ENCODE measurements at regions not wholly inside any gene's neighbourhood (a gene's known extent, or its start where the extent isn't known, plus 50 kb on each side); places are given as distances from the start of the nearest gene placed in this dataset.

- no peak for TF ChIP-seq TAF1 (IDR thresholded peaks at IDR 0.05; ENCODE audit: low read depth)
- no peak for TF ChIP-seq FOXM1 (IDR thresholded peaks at IDR 0.05; ENCODE audit: borderline replicate concordance, low read depth)
- no peak for TF ChIP-seq CEBPB (IDR thresholded peaks at IDR 0.05)
- TF ChIP-seq MAX (IDR thresholded peaks at IDR 0.05), result no peak
- no peak for TF ChIP-seq EP300 (IDR thresholded peaks at IDR 0.05; ENCODE audit: borderline replicate concordance)
- TF ChIP-seq ZBTB7A (IDR thresholded peaks at IDR 0.05; ENCODE audit: low read depth), result no peak
- no peak for TF ChIP-seq EGR1 (IDR thresholded peaks at IDR 0.05)
- no peak for TF ChIP-seq YY1 (IDR thresholded peaks at IDR 0.05; ENCODE audit: low read depth)
- no peak for TF ChIP-seq NFIC (IDR thresholded peaks at IDR 0.05)
- TF ChIP-seq USF1 (IDR thresholded peaks at IDR 0.05), result no peak
- no peak for TF ChIP-seq TEAD4 (IDR thresholded peaks at IDR 0.05)
- no peak for TF ChIP-seq RAD21 (IDR thresholded peaks at IDR 0.05; ENCODE audit: low read depth)
- no peak for TF ChIP-seq CREB1 (IDR thresholded peaks at IDR 0.05; ENCODE audit: low read depth)
- no peak for TF ChIP-seq TCF12 (IDR thresholded peaks at IDR 0.05; ENCODE audit: low read depth)
- TF ChIP-seq, protein P1, sequence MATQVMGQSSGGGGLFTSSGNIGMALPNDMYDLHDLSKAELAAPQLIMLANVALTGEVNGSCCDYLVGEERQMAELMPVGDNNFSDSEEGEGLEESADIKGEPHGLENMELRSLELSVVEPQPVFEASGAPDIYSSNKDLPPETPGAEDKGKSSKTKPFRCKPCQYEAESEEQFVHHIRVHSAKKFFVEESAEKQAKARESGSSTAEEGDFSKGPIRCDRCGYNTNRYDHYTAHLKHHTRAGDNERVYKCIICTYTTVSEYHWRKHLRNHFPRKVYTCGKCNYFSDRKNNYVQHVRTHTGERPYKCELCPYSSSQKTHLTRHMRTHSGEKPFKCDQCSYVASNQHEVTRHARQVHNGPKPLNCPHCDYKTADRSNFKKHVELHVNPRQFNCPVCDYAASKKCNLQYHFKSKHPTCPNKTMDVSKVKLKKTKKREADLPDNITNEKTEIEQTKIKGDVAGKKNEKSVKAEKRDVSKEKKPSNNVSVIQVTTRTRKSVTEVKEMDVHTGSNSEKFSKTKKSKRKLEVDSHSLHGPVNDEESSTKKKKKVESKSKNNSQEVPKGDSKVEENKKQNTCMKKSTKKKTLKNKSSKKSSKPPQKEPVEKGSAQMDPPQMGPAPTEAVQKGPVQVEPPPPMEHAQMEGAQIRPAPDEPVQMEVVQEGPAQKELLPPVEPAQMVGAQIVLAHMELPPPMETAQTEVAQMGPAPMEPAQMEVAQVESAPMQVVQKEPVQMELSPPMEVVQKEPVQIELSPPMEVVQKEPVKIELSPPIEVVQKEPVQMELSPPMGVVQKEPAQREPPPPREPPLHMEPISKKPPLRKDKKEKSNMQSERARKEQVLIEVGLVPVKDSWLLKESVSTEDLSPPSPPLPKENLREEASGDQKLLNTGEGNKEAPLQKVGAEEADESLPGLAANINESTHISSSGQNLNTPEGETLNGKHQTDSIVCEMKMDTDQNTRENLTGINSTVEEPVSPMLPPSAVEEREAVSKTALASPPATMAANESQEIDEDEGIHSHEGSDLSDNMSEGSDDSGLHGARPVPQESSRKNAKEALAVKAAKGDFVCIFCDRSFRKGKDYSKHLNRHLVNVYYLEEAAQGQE (IDR thresholded peaks at IDR 0.05; ENCODE audit: low read depth), result no peak
These were observed 500.3 kb upstream of the ADGRB3 start for GRCh38 chr6:68134796-68135195.

DNA sequence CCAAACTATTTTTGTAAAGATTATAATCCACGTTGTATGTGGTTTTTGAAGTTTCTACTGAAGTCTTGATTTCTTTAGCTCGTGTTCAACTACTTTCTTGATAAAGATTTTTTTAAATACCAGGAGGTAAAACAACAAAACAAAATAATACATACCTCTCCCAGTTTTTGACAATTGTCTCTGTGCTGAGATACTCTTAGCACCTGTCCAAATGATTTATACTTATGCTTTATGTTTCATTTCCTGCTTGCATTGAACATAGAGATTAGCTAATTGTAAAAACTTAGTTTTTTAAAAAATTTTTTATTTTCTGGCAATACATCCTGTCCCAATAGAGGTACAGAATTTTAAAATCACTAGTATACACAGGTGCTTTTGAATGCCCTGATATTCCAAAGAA, 506.9 kb upstream of the ADGRB3 start:
- TF ChIP-seq CEBPB (IDR thresholded peaks at IDR 0.05) (no peak), USF1 (IDR thresholded peaks at IDR 0.05) (no peak), EP300 (IDR thresholded peaks at IDR 0.05; ENCODE audit: borderline replicate concordance) (no peak), TAF1 (IDR thresholded peaks at IDR 0.05; ENCODE audit: low read depth) (no peak), YY1 (IDR thresholded peaks at IDR 0.05; ENCODE audit: low read depth) (no peak), FOXM1 (IDR thresholded peaks at IDR 0.05; ENCODE audit: borderline replicate concordance, low read depth) (no peak), TEAD4 (IDR thresholded peaks at IDR 0.05) (no peak), TCF12 (IDR thresholded peaks at IDR 0.05; ENCODE audit: low read depth) (no peak), CREB1 (IDR thresholded peaks at IDR 0.05; ENCODE audit: low read depth) (no peak), NFIC (IDR thresholded peaks at IDR 0.05) (no peak), EGR1 (IDR thresholded peaks at IDR 0.05) (no peak), ZBTB7A (IDR thresholded peaks at IDR 0.05; ENCODE audit: low read depth) (no peak)
- TF ChIP-seq, protein P1 (IDR thresholded peaks at IDR 0.05; ENCODE audit: low read depth), result no peak

DNA sequence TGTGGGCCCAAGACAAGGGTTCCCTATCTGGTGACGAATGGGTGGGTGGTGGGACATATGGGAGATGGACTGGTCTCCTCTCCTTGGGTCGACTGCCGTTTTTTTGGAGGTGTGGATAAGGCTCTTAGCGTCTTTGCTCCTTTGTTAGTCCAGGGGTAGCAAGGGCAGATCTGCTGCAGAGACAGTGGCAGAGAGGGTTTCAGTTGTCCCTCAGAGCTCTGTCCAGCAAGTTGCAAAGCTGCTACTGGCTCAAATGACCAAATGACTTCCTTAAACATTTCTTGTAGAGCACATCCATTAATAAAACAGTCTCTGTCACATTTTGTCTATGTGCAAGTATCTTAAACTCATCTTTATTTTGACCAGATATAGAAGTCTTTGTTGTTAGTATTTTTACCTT, 508.0 kb upstream of the ADGRB3 start:
- TF ChIP-seq, protein P1 (IDR thresholded peaks at IDR 0.05; ENCODE audit: low read depth), result peak; percentile 42; the same call in 1 of the 2 replicates
- no peak for TF ChIP-seq RAD21 (IDR thresholded peaks at IDR 0.05; ENCODE audit: low read depth)

GRCh38 chr6:68126089-68126749, 508.9 kb upstream of the ADGRB3 start:
- TF ChIP-seq FOXM1 (IDR thresholded peaks at IDR 0.05; ENCODE audit: borderline replicate concordance, low read depth), result no peak
- TF ChIP-seq TCF12 (IDR thresholded peaks at IDR 0.05; ENCODE audit: low read depth), result no peak
- TF ChIP-seq MAX (IDR thresholded peaks at IDR 0.05), result no peak
- no peak for TF ChIP-seq ZBTB7A (IDR thresholded peaks at IDR 0.05; ENCODE audit: low read depth)
- no peak for TF ChIP-seq NFIC (IDR thresholded peaks at IDR 0.05)
- TF ChIP-seq, protein P1 (IDR thresholded peaks at IDR 0.05; ENCODE audit: low read depth), result no peak
- no peak for TF ChIP-seq TAF1 (IDR thresholded peaks at IDR 0.05; ENCODE audit: low read depth)
- TF ChIP-seq EP300 (IDR thresholded peaks at IDR 0.05; ENCODE audit: borderline replicate concordance), result no peak
- no peak for TF ChIP-seq USF1 (IDR thresholded peaks at IDR 0.05)
- no peak for TF ChIP-seq YY1 (IDR thresholded peaks at IDR 0.05; ENCODE audit: low read depth)
- no peak for TF ChIP-seq CREB1 (IDR thresholded peaks at IDR 0.05; ENCODE audit: low read depth)
- no peak for TF ChIP-seq CEBPB (IDR thresholded peaks at IDR 0.05)
- no peak for TF ChIP-seq TEAD4 (IDR thresholded peaks at IDR 0.05)
- no peak for TF ChIP-seq EGR1 (IDR thresholded peaks at IDR 0.05)
- no peak for TF ChIP-seq RAD21 (IDR thresholded peaks at IDR 0.05; ENCODE audit: low read depth)
